ENCODE measurements at regions not wholly inside any gene's neighbourhood (a gene's known extent, or its start where the extent isn't known, plus 50 kb on each side); places are given as distances from the start of the nearest gene placed in this dataset.

DNA sequence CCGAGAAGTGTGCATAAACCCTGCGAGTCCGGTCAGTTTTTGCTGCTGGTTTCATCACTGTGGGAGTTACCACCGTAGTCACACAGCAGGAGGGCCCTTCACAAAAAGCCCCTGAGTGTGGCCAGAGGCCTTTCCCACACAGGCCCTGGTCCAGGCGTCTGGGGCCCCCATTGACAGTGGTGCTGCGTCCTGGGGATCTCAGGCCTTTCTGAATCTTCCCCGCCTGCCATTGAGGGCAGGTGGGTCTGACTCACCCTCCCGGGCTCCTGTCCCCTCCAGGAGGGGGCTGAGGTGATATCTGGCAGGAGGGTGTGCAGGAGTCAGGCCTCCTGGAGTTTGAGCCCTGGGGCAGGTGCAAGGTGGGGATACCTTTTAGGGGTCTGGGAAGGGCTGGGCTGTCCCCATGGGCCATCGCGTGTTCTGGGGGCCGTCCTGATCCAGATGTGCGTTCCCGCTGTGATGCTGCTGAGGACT lies 358.5 kb downstream of the TMEM121 start:
- TF ChIP-seq, protein P1, sequence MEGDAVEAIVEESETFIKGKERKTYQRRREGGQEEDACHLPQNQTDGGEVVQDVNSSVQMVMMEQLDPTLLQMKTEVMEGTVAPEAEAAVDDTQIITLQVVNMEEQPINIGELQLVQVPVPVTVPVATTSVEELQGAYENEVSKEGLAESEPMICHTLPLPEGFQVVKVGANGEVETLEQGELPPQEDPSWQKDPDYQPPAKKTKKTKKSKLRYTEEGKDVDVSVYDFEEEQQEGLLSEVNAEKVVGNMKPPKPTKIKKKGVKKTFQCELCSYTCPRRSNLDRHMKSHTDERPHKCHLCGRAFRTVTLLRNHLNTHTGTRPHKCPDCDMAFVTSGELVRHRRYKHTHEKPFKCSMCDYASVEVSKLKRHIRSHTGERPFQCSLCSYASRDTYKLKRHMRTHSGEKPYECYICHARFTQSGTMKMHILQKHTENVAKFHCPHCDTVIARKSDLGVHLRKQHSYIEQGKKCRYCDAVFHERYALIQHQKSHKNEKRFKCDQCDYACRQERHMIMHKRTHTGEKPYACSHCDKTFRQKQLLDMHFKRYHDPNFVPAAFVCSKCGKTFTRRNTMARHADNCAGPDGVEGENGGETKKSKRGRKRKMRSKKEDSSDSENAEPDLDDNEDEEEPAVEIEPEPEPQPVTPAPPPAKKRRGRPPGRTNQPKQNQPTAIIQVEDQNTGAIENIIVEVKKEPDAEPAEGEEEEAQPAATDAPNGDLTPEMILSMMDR (IDR thresholded peaks at IDR 0.05; ENCODE audit: insufficient read depth, low read length) = no peak
- no peak for TF ChIP-seq GABPA (IDR thresholded peaks at IDR 0.05; ENCODE audit: low read depth)
- TF ChIP-seq REST (IDR thresholded peaks at IDR 0.05; ENCODE audit: insufficient replicate concordance, low read depth) = no peak
